ENCODE measurements at regions not wholly inside any gene's neighbourhood (a gene's known extent, or its start where the extent isn't known, plus 50 kb on each side); places are given as distances from the start of the nearest gene placed in this dataset.

DNA sequence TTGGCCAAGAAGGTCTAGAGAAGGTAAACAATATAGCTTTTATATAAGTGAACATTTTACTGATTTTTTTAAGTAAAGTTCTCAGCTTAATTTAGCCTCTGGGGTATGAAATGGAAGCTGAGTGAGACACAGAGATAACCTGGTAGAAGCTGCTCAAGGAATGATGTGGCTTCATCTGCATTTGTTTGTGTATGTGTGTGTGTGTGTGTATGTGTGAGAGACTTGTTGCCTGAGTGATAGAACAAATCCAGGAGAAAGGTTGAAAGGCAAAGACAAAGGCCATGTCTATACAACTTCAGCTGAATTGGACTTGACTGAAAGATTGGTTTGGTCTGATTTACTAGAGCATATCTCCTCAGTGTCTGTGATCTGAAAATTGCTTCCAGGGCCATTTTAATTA, 63.6 kb downstream of the PCDH7 start:
- no peak for DNase-seq (ENCODE audit: low read depth in 2 of 2)

DNA sequence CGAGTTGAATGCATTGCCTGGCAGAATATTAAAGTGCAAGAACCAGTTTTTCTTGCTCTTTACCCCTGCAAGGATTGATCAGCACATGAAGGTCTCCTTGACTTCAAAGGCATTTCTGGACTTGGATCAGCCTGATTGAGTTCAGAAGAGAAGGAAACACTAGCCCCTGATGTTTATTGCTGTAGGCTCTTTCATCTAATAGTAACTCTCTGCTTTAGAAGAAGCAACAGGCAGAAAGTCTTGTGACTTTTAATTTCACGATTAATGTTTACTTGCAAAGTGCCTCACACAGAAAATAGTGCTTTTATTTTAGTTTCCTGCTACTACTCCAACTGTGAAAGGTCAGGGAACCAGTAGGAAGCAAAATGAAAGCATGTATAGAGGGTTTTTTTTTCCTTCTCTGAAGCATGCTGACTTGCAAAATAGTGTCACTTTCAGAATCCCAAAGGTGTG, 69.1 kb downstream of the PCDH7 start:
- no peak for DNase-seq (ENCODE audit: low read depth in 2 of 2)

DNA sequence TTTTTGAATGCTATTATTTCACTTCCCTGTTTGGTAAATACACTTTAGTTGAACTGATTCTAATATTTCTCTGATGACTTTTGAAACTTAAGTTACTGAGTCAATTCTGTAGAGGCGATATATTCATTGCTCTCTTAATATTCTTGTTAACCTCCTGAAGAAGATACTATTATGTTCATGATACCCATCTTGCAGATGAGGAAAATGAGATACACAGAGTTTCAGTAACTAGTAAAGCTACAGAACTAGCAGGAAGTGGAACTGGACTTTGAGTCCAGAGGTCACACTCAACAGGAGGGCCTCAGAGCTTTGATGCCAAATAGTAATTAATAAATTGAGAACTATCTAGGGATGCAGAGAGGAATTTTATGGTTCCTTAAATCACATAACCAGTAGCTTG, 70.0 kb downstream of the PCDH7 start:
- no peak for DNase-seq (ENCODE audit: low read depth in 2 of 2)

DNA sequence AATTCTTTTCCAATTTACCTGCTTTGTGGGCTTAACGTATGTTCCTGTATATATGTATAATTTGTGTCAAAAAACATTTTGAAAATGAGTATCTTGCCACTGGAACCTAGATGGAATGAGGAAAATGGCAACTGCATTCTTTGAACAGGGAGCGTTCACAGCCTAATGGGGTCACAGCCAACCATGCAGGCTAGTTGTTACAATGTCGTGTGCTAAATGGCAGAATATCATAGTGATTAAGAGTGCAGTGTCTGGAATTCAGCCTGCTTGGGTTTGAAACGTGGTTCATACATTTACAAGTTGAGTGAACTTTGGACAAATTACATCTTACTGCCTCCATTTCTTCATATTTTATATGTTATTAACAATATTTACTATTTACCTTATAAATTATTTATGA, 70.8 kb downstream of the PCDH7 start:
- no peak for DNase-seq (ENCODE audit: low read depth in 2 of 2)

DNA sequence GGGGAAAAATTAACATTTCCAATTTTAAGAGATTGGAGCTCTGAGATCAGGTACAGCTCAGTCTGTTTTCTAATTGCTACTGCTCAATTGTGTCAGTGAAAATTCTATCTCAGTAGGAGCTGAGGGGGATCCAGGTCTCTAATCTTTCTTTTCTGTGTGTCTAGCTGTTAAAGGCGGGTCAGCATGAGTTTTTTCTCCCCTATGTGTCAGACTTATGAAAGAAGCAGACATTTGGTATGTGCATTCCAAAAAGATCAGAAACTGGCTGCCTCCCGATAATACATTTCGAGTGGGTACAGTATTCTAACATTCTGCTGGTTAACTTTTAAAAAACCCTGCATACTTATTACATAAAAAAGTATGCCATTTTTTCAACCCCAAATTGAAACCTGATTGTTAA, 72.4 kb downstream of the PCDH7 start:
- no peak for DNase-seq (ENCODE audit: low read depth in 2 of 2)

DNA sequence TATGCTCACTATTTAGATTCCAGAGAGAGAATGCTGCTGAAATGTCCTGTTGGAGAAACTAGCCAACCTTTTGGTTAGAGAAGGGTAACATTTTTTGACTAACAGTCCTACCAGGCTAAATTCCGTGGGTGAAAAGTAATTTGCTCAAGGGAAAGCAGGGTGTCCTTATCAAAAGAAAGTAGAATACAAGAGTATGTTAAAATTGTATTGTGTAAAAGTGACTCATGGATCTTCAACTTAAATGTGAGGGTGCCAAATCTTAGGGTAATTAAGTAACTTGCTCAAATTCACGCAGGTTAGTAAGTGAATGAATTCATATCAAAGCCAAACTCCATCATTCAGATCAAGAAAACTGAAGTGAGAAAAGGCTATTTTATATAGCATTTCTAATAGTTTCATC, 81.7 kb downstream of the PCDH7 start:
- no peak for DNase-seq (ENCODE audit: low read depth in 2 of 2)

DNA sequence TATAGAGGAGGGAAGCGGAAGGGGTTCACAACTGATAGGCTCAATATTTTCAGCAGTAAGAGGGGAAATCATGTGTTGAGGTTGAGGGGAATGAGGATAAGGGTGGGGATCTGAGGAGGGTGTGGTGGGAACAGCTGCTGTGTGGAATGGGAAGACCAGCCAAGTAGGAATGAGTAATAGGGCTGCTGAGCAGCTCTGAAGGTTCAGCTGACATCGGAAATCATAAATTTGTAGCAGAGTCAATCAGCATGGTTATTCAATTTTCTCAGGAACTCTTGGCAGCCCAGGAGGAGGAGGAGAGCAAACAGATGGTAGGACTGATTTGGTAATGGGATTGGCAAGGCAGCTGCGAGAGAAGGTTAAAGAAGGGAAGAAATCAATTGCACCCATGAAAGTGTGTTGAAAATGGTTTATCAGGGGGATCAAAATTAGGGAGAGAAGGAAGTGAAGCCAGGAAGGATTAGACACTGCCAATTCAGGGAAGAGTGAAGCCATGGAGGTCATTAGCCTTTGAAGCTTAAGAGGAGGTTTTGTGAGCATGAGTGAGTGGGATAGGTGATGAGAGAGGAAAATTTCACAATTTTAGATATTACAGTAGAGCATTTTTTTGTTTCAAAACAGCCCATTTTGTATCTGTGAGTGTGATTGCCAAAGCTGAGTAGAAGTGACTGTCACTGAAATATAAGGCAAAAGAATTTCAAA, 82.6 kb downstream of the PCDH7 start:
- peak; percentile 57 to 64 for DNase-seq (ENCODE audit: low read depth in 2 of 2)

DNA sequence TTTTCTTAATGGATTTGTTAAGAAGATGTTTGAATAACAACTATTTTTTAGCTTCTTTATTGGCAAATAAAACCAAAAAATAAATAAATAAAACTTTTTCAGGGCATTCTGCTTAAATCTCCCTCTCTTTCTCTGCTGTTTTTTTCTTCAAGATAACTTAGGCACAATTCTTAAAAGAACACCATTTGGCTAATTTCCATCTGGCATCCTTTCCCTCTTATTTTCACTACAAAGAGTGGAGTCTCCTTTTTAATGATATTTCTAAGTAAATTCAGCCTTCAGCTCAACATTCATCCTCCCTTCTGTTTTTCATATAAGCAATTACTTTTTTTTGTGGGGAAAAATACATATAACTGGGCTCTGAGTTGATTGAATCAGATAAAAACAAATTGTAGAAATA, 88.1 kb downstream of the PCDH7 start:
- no peak for DNase-seq (ENCODE audit: low read depth in 2 of 2)

DNA sequence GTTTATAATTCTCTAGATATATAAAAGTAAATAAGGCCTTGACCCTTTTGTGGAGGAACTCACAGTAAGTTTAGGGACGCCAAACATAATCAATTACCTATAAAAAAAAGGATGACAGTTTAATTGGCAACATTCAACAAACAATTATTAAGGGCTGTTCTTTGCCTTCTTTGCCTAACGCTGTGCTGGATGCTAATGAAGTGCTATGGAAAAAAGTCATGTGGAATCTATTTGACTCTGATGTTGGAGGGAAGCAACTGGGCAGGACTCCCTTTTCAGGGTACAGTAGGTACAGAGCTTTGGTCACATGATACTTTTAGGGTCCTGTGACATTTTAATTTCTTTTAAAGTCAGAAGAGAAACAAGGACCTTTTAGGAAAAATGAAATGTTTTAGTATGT, 91.1 kb downstream of the PCDH7 start:
- DNase-seq (ENCODE audit: low read depth in 2 of 2) = no peak

DNA sequence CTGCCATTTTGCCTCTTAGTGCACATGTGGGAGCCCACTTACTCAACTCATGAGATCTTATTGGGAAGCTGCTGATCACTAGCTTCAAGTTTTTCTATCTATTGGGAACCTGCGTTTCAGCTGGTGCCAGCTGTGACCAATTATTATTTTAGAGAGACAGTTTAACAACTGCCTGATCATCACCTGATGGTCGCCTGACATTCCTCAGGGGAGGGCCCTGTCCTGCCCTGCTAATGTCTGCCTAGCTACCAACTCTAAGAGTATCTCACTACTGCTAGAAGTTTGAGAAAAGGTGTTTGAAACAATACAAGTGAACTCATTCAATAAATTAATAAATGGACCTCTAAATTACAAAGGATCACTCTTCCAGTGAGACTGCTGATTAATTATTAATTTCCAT, 95.5 kb downstream of the PCDH7 start:
- no peak for DNase-seq (ENCODE audit: low read depth in 2 of 2)

DNA sequence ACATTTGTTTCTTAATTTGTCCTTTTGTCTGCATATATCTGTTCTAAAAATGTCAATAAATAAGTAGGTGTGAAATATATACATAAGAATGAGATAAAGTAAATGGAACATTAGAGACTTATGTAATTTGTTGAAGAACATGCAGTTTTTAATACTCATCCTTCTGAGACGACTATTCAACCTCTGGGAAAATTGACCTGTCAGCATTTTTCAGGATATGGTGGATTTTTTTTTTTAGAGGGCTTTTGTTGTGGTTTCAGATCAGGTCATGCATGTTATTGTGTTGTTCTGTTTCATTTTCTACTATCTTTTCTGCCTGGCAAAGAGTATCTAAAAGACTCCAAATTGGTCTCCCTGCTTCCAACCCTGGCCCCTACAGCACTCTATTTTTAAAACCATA, 97.3 kb downstream of the PCDH7 start:
- no peak for DNase-seq (ENCODE audit: low read depth in 2 of 2)

DNA sequence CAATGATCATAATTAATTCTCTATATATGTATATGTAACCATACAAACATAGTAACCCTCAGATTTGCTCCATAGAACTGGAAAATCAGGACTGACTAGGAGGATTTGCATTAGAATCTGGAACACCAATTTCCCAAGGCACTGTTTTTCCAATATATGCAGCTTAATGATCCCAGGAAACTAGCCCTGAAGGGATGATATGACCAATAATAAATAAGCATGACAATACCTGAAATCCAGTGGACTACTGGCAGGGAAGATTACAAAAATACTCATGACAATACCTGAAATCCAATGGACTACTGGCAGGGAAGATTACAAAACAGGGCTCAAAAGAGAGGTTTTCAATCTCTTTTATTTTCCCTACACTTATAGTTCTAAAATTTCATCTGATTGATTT, 98.4 kb downstream of the PCDH7 start:
- DNase-seq (ENCODE audit: low read depth in 2 of 2) = no peak

DNA sequence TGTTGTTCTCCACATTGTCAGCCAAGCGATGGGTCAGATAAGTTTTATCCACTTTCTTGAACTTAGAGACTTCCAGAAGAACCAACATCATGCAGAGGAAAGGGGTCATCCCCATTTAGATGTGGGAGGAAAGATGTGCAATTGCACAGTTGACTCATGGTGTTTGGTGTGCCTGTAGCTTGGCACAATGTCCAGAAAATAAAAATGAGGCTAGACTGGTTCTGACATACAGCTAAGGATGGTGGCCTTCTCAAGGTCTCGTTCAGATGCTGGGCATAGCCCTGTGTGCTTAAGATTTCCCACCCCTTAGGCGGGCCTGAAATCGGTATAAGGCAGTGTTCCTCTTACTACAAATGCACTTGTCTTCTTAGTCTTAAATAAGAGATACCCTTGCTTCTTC, 101.1 kb downstream of the PCDH7 start:
- no peak for DNase-seq (ENCODE audit: low read depth in 2 of 2)

DNA sequence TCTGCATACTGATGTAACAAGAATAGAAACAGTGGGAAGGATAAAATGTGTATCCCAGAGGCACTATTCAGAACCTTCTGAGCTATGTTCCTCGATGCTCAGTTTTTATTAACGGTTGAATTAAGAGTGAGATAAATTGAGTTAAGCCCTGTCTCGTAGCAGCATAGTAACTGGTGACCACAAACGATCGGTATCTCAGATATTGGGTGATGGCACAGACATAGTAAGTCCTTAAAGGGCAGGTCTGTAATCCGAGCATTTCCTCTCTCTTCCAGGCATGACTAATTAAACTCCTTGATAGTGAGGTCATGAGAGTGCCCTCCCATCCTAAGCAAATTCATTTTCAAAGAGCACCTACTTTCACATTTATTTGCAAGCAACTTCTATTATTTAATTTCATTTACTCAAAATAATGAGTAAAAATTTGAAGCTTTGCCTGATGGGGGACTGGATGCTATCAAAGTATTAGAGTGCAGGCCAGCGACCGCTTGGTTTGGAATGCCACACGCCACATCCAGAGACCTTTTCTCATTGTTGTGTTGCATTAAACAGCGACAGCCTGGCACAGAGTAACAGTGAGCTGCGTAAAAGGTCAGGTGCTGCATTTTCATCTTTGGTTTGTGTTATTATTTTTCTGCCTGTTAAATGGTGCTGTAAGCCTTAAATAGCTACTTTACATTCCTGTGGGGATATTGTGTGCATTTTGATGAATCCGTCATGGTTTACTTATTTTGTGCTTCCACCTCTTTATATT, 101.9 kb downstream of the PCDH7 start:
- no peak for DNase-seq (ENCODE audit: low read depth in 2 of 2)

DNA sequence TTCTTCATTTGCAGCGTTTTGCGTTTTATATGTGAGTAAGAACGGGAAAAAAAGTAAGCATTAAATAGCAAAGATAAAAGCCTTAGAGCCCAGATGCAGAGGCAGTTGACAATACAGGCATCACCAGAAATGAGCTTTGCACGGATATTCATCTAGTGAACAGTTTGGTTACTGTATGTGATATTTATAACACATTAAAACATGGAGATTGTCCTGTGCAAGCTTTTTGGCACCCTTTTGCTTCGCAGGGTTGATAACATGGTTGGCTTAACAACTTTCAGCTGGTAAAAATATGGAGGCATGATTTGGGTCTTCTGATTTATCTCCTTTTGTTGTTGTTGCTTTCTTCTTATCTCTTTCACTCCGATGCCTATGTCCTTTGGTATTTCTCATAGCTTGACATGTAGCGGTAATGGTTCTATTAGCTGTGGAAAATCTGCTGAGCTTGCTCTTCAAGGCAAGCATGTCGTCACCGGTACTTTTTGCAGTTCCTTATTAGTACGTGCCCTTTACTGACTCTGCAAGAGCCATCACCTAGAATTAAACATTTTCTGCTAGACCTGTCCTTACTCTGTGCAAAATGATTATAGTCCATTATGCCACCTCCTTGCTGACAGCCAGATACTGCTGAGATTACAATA, 102.9 kb downstream of the PCDH7 start:
- DNase-seq (ENCODE audit: low read depth in 2 of 2) = no peak

DNA sequence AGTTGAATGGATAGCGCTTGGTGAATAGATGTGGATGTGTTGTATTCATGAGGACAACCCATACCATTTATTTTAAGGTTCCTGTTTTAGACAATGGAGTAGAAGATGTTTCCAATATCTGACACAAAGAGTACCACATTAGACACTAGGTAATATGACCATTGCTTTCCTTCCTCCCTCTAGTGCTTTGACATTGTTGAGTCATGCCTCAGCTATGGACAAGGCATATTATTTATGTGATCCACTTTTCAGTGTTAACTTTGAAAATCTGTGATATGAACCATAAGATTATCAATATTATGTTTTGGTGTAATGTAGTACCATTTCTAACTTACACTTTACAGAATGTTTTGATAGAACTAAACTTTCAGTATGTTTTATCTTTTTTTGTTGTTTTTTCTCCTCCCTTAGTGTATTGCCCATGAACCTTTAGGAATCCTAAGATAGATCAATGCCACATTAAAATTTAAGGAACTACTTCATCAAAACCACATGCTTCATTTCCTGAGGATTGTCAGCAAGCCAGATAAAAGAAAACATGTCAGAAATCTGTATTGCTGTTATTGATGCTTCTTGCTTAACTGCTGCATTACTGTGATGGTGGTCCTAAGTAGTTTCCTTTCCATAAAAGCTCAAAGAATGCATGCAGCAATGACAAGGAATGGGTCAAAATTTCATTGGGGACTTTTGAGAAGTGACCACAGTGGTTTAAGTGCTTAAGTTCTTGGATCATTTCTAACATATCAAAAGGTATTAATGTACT, 105.0 kb downstream of the PCDH7 start:
- DNase-seq (ENCODE audit: low read depth in 2 of 2) = no peak

DNA sequence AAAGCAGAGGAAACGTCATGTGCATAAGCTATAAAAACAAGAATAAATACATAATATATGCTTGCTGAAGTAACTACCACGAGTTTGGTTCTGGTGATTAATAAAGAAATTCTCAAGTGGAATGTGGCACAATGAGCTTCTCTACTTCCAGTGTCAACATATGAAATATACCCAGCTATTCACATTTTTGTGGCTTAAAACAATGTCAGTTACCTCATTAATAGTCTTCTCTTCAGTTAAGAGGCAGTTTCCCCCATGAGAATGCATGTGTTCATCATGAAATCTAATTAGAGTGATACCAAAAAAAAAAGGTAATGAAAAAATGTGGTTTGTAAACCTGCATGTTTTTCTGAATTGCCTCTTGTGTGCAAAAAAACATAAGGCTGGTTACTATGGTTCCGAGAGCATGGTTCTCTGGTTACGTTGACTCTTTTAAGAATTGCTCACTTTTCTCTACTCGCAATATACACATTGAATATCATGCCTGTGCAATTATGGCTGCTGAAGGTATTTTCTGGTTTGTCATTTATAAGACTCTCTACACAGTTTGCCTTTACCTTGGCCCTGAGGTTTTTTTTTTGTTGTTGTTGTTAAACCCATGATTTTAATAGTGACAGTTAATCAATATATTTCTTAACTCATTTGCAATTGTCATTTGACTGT, 108.2 kb downstream of the PCDH7 start:
- peak; percentile 39 to 49 for DNase-seq (ENCODE audit: low read depth in 2 of 2)

DNA sequence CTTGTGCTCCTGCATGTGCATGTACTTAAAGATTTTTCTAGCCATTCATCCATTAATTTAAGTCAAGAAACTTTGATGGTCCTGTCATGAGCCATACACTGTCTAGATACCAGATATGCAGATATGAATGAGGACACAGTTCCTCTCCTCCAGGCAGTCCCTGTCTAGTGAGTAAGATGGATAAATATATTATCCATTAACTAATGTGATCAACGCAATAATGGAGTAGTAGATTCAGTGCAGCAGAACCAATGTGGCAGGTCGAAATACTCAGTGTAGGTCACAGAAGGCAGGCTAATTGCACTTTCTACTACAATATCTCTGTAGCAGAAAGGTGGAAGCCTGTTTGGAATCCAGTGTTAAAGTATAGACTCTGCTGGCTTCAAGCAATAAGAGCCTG, 112.5 kb downstream of the PCDH7 start:
- no peak for DNase-seq (ENCODE audit: low read depth in 2 of 2)

DNA sequence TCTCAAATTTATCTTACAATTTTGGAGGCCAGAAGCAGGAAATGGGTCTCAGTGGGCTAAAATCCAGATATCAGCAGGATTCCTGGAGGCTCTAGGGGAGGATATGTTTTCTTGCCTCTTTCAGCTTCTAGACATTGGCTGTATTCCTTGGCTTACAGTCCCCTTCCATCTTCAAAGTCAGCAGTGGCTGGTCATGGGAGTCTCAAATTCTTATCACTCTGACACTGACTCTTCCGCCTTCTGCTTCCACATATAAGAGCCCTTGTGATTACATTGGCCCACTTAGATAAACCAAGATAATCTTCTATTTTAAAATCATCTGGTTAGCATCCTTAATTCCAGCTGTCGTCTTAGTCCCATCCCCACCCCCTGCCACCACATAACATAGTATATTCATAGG, 113.0 kb downstream of the PCDH7 start:
- no peak for DNase-seq (ENCODE audit: low read depth in 2 of 2)

DNA sequence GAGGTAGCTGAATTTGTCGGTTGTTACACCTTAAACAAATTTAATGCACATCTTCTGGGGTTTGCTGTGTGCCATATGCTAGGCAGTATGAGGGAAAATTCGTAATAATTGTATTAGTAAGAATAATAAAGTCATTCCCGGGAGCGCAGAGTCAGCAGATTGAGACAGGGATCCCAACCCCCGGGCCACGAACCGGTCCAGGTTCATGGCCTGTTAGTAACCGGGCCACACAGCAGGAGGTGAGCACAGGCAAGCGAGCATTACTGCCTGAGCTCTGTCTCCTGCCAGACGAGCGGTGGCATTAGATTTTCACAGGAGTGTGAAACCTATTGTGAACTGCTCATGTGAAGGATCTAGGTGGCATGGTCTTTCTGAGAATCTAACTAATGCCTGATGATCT, 114.9 kb downstream of the PCDH7 start:
- DNase-seq (ENCODE audit: low read depth in 2 of 2) = no peak

DNA sequence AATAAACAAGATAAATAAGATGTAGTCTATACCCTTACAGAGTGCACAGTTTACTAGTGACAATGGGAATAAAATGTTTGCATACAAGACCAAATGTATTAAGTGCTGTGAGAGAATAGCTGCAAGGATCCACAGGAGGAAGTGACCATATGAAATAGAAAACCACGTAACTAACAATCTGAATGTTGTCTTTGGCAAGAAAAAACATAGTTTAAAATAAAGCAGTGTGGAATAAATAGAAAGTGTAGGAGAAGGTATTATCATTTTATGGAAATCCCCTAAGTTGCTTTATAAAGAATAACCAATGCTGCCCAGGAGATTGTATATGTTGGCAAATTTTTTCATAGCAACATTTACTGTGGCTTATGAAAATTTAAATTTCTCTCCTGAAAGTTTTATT, 116.1 kb downstream of the PCDH7 start:
- no peak for DNase-seq (ENCODE audit: low read depth in 2 of 2)

DNA sequence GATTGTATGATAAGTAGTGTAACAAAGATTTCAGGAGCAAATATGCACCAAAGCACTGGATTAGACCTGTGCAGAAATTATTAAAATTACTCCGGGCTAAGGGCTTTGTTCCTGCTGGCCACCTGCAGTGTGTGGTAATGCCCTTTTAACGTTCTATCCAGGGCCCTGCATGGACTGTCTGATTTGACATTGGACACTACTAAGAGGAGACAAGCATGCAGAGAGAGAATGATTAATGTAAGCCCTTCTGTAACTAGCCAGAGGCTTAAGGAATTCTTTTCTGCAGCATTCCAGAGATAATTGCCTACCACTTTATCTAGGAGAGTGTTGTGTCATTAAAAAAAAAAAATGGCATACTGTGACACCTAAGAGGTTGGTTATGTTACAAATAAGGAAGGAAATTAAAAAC, 117.0 kb downstream of the PCDH7 start:
- DNase-seq (ENCODE audit: low read depth in 2 of 2) = no peak

Data from fibroblast of skin of left biceps (primary cell).